ENCODE measurements at regions not wholly inside any gene's neighbourhood (a gene's known extent, or its start where the extent isn't known, plus 50 kb on each side); places are given as distances from the start of the nearest gene placed in this dataset.

DNA sequence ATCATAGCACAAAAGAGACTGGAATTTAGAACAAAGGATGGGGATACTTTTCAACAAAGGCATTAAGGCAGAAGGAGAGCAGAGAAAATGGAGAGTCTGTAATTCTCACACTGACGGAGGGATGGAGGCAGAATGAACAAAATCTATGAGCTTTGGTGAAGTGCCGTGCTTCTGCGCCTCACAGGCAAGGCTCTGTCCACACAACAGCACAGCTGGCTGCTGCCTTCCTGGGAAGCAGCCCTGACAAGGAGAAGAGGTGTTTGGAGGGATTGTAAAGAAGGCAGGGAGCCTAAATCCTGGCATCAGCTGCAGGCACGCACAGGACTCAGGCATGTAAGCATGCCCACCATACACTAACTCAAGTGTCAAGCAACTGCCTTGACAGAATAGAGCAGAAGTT is 485.2 kb upstream of the KIF2A start:
- no peak overlapping the region for H3K4me3 Mint-ChIP-seq
- no peaks in the 10 kb centered on the region for H3K9me3 Mint-ChIP-seq
- H3K27me3 Mint-ChIP-seq, result no peaks in the 10 kb centered on the region
- no peak overlapping the region for H3K27ac Mint-ChIP-seq
- no peaks in the 10 kb centered on the region for H3K4me1 Mint-ChIP-seq (ENCODE audit: low read depth)
- H3K36me3 Mint-ChIP-seq (ENCODE audit: low read depth), result no peaks in the 10 kb centered on the region
- intact Hi-C loops (cut with micrococcal nuclease), result no loop called here

GRCh38 chr5:61821561-61821960 is 484.4 kb upstream of the KIF2A start:
- intact Hi-C loops (cut with micrococcal nuclease), result no loop called here
- Mint-ChIP-seq H3K27ac (no peak overlapping the region), H3K4me1 (ENCODE audit: low read depth) (no peaks in the 10 kb centered on the region), H3K9me3 (no peaks in the 10 kb centered on the region), H3K36me3 (ENCODE audit: low read depth) (no peaks in the 10 kb centered on the region), H3K4me3 (no peak overlapping the region), H3K27me3 (no peaks in the 10 kb centered on the region)

DNA sequence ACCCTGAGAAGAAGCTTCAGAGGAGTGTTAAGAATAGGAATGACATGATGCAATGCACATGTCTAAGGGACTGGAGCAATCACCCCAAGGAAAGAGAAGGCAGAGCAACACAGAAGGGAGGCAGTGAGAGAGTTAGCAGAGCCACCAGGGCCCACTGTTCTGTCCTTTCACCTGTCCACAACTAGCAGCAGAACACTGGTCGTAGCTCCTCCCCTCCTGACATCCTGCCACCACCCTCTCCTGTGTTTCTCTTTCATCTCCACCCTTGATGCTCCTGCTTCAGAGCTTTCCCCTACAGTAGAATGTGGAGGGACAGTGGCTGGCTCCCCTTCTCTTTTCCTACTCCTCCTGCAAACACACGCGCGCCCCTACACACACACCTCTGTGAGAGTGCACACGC is 483.4 kb upstream of the KIF2A start:
- Mint-ChIP-seq H3K27me3 (no peaks in the 10 kb centered on the region), H3K27ac (no peak overlapping the region), H3K4me3 (no peak overlapping the region), H3K4me1 (ENCODE audit: low read depth) (no peaks in the 10 kb centered on the region), H3K36me3 (ENCODE audit: low read depth) (no peaks in the 10 kb centered on the region), H3K9me3 (no peaks in the 10 kb centered on the region)
- intact Hi-C loops (cut with micrococcal nuclease), result no loop called here

GRCh38 chr5:61823065-61823464 is 482.9 kb upstream of the KIF2A start:
- Mint-ChIP-seq H3K9me3 (no peaks in the 10 kb centered on the region), H3K27me3 (no peaks in the 10 kb centered on the region), H3K27ac (no peak overlapping the region), H3K36me3 (ENCODE audit: low read depth) (no peaks in the 10 kb centered on the region), H3K4me1 (ENCODE audit: low read depth) (no peaks in the 10 kb centered on the region), H3K4me3 (no peak overlapping the region)
- intact Hi-C loops (cut with micrococcal nuclease), result no loop called here

GRCh38 chr5:61823781-61824180 is 482.2 kb upstream of the KIF2A start:
- Mint-ChIP-seq H3K36me3 (ENCODE audit: low read depth) (no peaks in the 10 kb centered on the region), H3K4me1 (ENCODE audit: low read depth) (no peaks in the 10 kb centered on the region), H3K27me3 (no peaks in the 10 kb centered on the region), H3K9me3 (no peaks in the 10 kb centered on the region), H3K27ac (no peak overlapping the region), H3K4me3 (no peak overlapping the region)
- intact Hi-C loops (cut with micrococcal nuclease), result no loop called here

DNA sequence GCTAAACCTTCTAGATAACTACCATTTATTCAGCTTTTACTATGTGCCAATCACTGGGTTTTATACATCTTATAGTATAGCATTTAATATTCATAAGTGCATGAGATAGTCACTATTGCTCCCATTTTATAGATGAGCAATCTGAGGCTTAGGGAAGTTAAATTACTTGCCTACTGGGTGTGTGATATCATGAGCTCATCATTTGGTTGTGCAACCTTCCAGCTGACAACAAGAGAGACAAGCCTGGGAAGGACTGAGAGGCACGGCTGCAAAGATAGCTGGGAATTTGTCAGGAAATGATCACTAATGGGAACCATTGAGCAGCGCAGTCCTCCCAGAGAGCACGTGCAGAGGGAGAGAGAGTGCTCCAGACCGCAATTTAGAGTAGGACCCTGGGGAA is 481.6 kb upstream of the KIF2A start:
- no peak overlapping the region for H3K27ac Mint-ChIP-seq
- intact Hi-C loops (cut with micrococcal nuclease), result no loop called here
- H3K4me1 Mint-ChIP-seq (ENCODE audit: low read depth), result no peaks in the 10 kb centered on the region
- no peaks in the 10 kb centered on the region for H3K27me3 Mint-ChIP-seq
- no peak overlapping the region for H3K4me3 Mint-ChIP-seq
- no peaks in the 10 kb centered on the region for H3K9me3 Mint-ChIP-seq
- no peaks in the 10 kb centered on the region for H3K36me3 Mint-ChIP-seq (ENCODE audit: low read depth)

DNA sequence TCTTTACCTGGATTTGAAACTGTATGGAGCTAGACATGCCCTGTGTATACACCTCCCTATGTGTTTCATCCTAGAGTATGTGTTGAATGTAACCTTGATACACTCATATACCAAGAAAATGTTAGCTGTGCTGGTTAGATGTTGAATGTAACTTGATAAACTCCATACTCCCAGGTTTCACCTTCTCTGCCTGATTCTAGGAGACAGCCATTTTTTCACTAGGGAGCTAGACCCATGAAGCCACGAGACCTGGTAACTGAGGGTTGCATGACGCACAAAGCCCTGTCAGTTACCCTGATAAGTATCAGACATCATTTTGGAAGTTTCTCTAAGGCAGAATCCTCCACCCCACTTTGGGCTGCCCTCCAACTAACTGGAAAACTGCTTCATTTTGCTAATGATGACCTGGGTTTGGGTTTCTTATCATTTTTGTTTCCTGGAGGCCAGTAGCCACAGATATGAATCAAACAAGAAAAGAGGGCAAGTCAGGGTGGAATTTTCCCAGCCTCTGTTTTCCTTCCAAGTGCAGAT is 478.5 kb upstream of the KIF2A start:
- intact Hi-C loops (cut with micrococcal nuclease), result no loop called here
- no peaks in the 10 kb centered on the region for H3K9me3 Mint-ChIP-seq
- no peaks in the 10 kb centered on the region for H3K4me1 Mint-ChIP-seq (ENCODE audit: low read depth)
- no peaks in the 10 kb centered on the region for H3K27me3 Mint-ChIP-seq
- H3K4me3 Mint-ChIP-seq, result no peak overlapping the region
- no peaks in the 10 kb centered on the region for H3K36me3 Mint-ChIP-seq (ENCODE audit: low read depth)
- no peak overlapping the region for H3K27ac Mint-ChIP-seq

GRCh38 chr5:61828856-61829255 is 477.1 kb upstream of the KIF2A start:
- H3K27me3 Mint-ChIP-seq, result no peaks in the 10 kb centered on the region
- H3K4me1 Mint-ChIP-seq (ENCODE audit: low read depth), result no peaks in the 10 kb centered on the region
- H3K27ac Mint-ChIP-seq, result no peak overlapping the region
- H3K9me3 Mint-ChIP-seq, result no peaks in the 10 kb centered on the region
- H3K36me3 Mint-ChIP-seq (ENCODE audit: low read depth), result no peaks in the 10 kb centered on the region
- intact Hi-C loops (cut with micrococcal nuclease), result no loop called here
- no peak overlapping the region for H3K4me3 Mint-ChIP-seq

DNA sequence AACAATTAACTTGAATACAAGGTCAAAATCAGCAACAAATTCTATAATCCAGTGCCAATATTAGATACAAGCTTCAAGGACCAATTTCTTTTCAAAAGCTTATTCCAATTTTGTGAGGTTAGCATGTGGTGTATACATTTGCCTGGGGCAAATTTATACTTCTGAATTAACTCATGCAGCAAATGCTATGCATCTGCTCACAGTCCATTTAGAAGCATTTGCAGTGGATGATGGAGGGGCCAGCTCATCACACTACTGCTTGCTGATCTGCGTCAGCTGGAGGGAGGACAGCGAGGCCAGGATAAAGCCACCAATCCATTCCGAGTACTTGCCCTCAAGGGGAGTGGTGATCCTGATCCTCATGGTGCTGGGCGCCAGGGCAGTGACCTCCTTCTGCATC is 474.3 kb upstream of the KIF2A start:
- peaks cover 1% of the 10 kb centered on the region for H3K27me3 Mint-ChIP-seq
- intact Hi-C loops (cut with micrococcal nuclease), result no loop called here

GRCh38 chr5:61837788-61838187 is 468.2 kb upstream of the KIF2A start:
- peaks cover 1% of the 10 kb centered on the region for H3K27me3 Mint-ChIP-seq
- intact Hi-C loops (cut with micrococcal nuclease), result no loop called here
- no peaks in the 10 kb centered on the region for H3K4me1 Mint-ChIP-seq (ENCODE audit: low read depth)
- no peaks in the 10 kb centered on the region for H3K36me3 Mint-ChIP-seq (ENCODE audit: low read depth)
- no peak overlapping the region for H3K4me3 Mint-ChIP-seq
- no peaks in the 10 kb centered on the region for H3K9me3 Mint-ChIP-seq
- no peak overlapping the region for H3K27ac Mint-ChIP-seq

More for the DNA sequence above, 474.3 kb upstream of the KIF2A start:
- Mint-ChIP-seq H3K9me3 (no peaks in the 10 kb centered on the region), H3K27ac (no peak overlapping the region), H3K4me3 (no peak overlapping the region), H3K36me3 (ENCODE audit: low read depth) (no peaks in the 10 kb centered on the region), H3K4me1 (ENCODE audit: low read depth) (no peaks in the 10 kb centered on the region)

GRCh38 chr5:61840361-61840760 is 465.6 kb upstream of the KIF2A start:
- H3K9me3 Mint-ChIP-seq, result peaks cover 10% of the 10 kb centered on the region
- no peak overlapping the region for H3K4me3 Mint-ChIP-seq
- peaks cover 1% of the 10 kb centered on the region for H3K27me3 Mint-ChIP-seq
- no peaks in the 10 kb centered on the region for H3K4me1 Mint-ChIP-seq (ENCODE audit: low read depth)
- no peaks in the 10 kb centered on the region for H3K36me3 Mint-ChIP-seq (ENCODE audit: low read depth)
- H3K27ac Mint-ChIP-seq, result no peak overlapping the region
- intact Hi-C loops (cut with micrococcal nuclease), result no loop called here

- H3K4me3 Mint-ChIP-seq, result no peak overlapping the region
Measured at GRCh38 chr5:61842840-61843239, 463.2 kb upstream of the KIF2A start.

GRCh38 chr5:61850696-61851095 is 455.3 kb upstream of the KIF2A start:
- H3K36me3 Mint-ChIP-seq (ENCODE audit: low read depth), result no peaks in the 10 kb centered on the region
- H3K9me3 Mint-ChIP-seq, result peaks cover 12% of the 10 kb centered on the region
- no peak overlapping the region for H3K4me3 Mint-ChIP-seq
- no peaks in the 10 kb centered on the region for H3K4me1 Mint-ChIP-seq (ENCODE audit: low read depth)
- intact Hi-C loops (cut with micrococcal nuclease), result no loop called here
- no peak overlapping the region for H3K27ac Mint-ChIP-seq
- H3K27me3 Mint-ChIP-seq, result no peaks in the 10 kb centered on the region

More at GRCh38 chr5:61842840-61843239, 463.2 kb upstream of the KIF2A start:
- Mint-ChIP-seq H3K36me3 (ENCODE audit: low read depth) (no peaks in the 10 kb centered on the region), H3K27me3 (no peaks in the 10 kb centered on the region), H3K27ac (no peak overlapping the region), H3K9me3 (peaks cover 25% of the 10 kb centered on the region), H3K4me1 (ENCODE audit: low read depth) (no peaks in the 10 kb centered on the region)
- intact Hi-C loops (cut with micrococcal nuclease), result no loop called here

DNA sequence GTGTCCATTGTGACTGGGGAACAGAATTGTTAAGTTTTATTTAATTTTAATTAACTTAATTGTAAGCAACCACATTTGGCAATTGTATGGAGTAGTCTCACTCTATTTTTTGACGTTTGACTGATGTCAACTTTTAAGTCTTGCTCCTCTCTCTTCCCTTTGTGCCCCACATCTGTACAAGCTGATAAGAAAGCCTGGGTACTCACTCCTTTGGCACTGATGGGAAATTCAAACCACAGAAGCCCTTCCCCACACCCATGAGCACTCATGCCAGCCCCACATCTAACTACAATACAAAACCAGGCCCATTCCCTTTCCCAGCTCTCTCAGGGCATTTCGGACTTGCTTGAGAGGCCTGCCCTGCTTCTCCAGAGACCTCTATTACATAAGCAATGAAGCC is 451.5 kb upstream of the KIF2A start:
- H3K36me3 Mint-ChIP-seq (ENCODE audit: low read depth), result no peaks in the 10 kb centered on the region
- no peaks in the 10 kb centered on the region for H3K4me1 Mint-ChIP-seq (ENCODE audit: low read depth)
- no peak overlapping the region for H3K27ac Mint-ChIP-seq
- H3K4me3 Mint-ChIP-seq, result no peak overlapping the region
- no peaks in the 10 kb centered on the region for H3K27me3 Mint-ChIP-seq
- intact Hi-C loops (cut with micrococcal nuclease), result no loop called here
- no peaks in the 10 kb centered on the region for H3K9me3 Mint-ChIP-seq

DNA sequence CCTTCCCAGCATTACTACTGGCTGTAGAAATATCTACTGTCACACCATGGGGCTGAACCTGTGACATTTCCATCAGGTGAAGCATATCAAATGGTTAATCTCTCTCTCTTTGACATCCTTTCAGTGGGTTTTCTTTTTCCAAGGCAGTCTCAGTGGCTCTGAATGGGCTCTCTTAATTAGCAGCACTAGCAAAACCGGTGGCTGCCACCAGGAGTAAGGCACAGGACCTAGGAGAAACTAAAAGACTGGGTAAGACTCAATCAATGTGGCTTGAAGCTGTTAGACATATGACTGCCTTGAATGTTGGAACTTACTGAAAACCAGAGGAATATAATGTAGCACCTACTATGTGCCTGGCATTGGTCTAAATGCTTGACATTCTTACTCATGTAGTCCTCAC is 445.0 kb upstream of the KIF2A start:
- Mint-ChIP-seq H3K4me1 (ENCODE audit: low read depth) (no peaks in the 10 kb centered on the region), H3K27me3 (no peaks in the 10 kb centered on the region), H3K4me3 (no peak overlapping the region), H3K9me3 (no peaks in the 10 kb centered on the region), H3K36me3 (ENCODE audit: low read depth) (no peaks in the 10 kb centered on the region), H3K27ac (no peak overlapping the region)
- intact Hi-C loops (cut with micrococcal nuclease), result no loop called here

Data from dendritic cell treated with granulocyte-macrophage colony-stimulating factor and Interleukin-4, amounts not matched to agents 40 ng/mL and 50 ng/mL, for 4 days (primary cell).